ENCODE measurements at regions not wholly inside any gene's neighbourhood (a gene's known extent, or its start where the extent isn't known, plus 50 kb on each side); places are given as distances from the start of the nearest gene placed in this dataset.

- Histone ChIP-seq H3K4me1 (no peaks in the 10 kb centered on the region), H3K36me3 (replicated peaks in 1 of 2; ENCODE audit: insufficient read depth in 1 of 2, low read depth in 2 of 2) (no peaks in the 10 kb centered on the region), H3K27me3 (no peaks in the 10 kb centered on the region), H3K9me3 (no peaks in the 10 kb centered on the region), H3K27ac (no peak overlapping the region), H3K4me3 (no peak overlapping the region)
- 40 to 45% methylated on average over 3 of the region's 3 CpGs for WGBS, 2 donors
- ATAC-seq, result no peak
- DNase-seq, result no peak
- TF ChIP-seq CTCF (IDR thresholded peaks at IDR 0.05), result no peak
- intact Hi-C loops (cut with DNase I), result no loop called here
Observed at GRCh38 chr15:99845009-99845408, 111.8 kb upstream of the LYSMD4 start.

DNA sequence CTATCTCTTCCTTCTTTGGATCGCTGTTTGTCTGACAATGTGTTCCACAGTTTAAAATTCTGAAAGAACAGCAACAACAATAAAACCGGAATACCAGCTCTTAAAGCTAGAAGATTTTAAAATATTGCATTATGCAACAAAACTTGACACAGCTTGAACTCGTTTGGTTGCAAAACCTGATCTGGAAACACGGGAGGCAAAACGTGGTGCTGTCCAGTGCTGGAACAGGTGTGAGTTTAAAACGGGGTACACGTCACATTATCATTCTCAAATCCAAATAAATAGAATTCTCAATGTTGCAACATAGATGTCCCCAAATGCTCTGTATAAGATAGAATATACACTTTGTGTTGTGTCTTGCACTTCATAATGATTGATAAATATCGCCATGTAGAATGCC lies 110.9 kb upstream of the LYSMD4 start:
- 43 to 53% methylated on average over 8 of the region's 8 CpGs for WGBS, 2 donors
- Histone ChIP-seq H3K4me3 (no peak overlapping the region), H3K4me1 (no peaks in the 10 kb centered on the region), H3K27ac (no peak overlapping the region), H3K27me3 (no peaks in the 10 kb centered on the region), H3K9me3 (no peaks in the 10 kb centered on the region), H3K36me3 (replicated peaks in 1 of 2; ENCODE audit: insufficient read depth in 1 of 2, low read depth in 2 of 2) (no peaks in the 10 kb centered on the region)
- TF ChIP-seq CTCF (IDR thresholded peaks at IDR 0.05) (no peak), POLR2A (IDR thresholded peaks at IDR 0.05) (no peak)
- DNase-seq (no peak), ATAC-seq (no peak)
- intact Hi-C loops (cut with DNase I), result no loop called here

DNA sequence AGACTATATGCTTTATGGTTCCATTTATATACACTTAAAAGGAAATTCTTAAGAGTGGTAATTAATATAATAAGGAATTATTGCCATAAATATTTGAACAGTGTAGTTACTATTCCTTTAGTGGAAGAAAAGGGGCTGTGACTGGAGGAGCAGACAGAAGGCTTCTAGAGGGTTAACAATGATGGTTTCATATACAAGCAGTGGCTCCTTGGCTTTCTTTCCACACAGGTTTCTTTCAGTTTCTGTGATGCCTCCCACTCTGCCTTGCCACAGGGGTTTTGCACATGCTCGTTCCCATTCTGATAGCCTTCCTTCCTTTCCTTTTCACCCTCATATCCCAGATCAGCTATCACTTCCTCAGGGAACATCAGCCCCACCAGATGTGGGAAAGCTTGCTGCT lies 108.8 kb upstream of the LYSMD4 start:
- no peaks in the 10 kb centered on the region for H3K4me1 ChIP-seq
- H3K27ac ChIP-seq, result no peak overlapping the region
- no peak for ATAC-seq
- no peaks in the 10 kb centered on the region for H3K27me3 ChIP-seq
- no peaks in the 10 kb centered on the region for H3K36me3 ChIP-seq (replicated peaks in 1 of 2; ENCODE audit: insufficient read depth in 1 of 2, low read depth in 2 of 2)
- no peak overlapping the region for H3K4me3 ChIP-seq
- no peaks in the 10 kb centered on the region for H3K9me3 ChIP-seq
- WGBS, 2 donors, result 55 to 70% methylated on average over 1 of the region's 1 CpG
- TF ChIP-seq CTCF (IDR thresholded peaks at IDR 0.05), result no peak
- no peak for TF ChIP-seq POLR2A (IDR thresholded peaks at IDR 0.05)
- intact Hi-C loops (cut with DNase I), result no loop called here
- no peak for DNase-seq

DNA sequence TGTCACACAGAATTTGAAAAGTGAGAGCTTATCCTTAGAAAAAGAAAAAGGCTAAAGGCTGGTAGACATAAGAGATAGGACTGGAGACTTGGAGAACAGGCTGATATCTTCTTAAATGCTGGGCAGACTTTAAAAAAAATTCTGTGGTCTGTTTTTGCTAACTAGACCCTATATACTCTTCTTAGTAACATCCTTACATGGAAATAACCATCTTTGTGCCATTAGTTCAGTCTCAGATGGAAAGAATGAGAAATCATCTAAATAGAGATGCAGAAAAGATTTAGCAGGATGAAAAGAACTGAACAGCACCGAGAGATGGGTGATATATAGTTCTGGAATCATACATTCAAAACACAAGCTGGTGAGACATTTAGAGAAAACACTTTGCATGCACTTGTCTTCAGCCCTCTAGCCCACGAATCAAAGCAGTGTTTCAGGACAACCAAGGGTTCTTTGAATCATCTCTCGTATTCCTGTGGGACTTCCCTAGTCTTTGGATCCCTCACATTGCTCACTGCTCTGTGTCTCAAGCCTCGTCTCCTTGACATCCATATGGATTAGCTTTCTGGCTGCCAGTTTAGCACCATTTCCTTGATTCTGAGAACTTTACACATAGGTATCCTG lies 93.0 kb upstream of the LYSMD4 start:
- H3K27ac ChIP-seq, result no peak overlapping the region
- DNase-seq (no peak), ATAC-seq (no peak)
- intact Hi-C loops (cut with DNase I), result no loop called here
- TF ChIP-seq POLR2A (IDR thresholded peaks at IDR 0.05), result no peak
- TF ChIP-seq CTCF (IDR thresholded peaks at IDR 0.05), result no peak
- no peaks in the 10 kb centered on the region for H3K36me3 ChIP-seq (replicated peaks in 1 of 2; ENCODE audit: insufficient read depth in 1 of 2, low read depth in 2 of 2)
- H3K4me3 ChIP-seq, result no peak overlapping the region
- no peaks in the 10 kb centered on the region for H3K9me3 ChIP-seq
- 75 to 77% methylated on average over 4 of the region's 4 CpGs for WGBS, 2 donors
- H3K27me3 ChIP-seq, result no peaks in the 10 kb centered on the region
- H3K4me1 ChIP-seq, result no peaks in the 10 kb centered on the region

- Histone ChIP-seq H3K27me3 (no peaks in the 10 kb centered on the region), H3K9me3 (no peaks in the 10 kb centered on the region), H3K36me3 (replicated peaks in 1 of 2; ENCODE audit: insufficient read depth in 1 of 2, low read depth in 2 of 2) (no peaks in the 10 kb centered on the region), H3K4me3 (no peak overlapping the region), H3K4me1 (no peaks in the 10 kb centered on the region), H3K27ac (no peak overlapping the region)
- ATAC-seq (no peak), DNase-seq (no peak)
- intact Hi-C loops (cut with DNase I), result no loop called here
- WGBS, 2 donors, result 77 to 79% methylated on average over 5 of the region's 5 CpGs
- TF ChIP-seq POLR2A (IDR thresholded peaks at IDR 0.05) (no peak), CTCF (IDR thresholded peaks at IDR 0.05) (no peak)
Observed at GRCh38 chr15:99823346-99823745, 90.1 kb upstream of the LYSMD4 start.

All from body of pancreas (tissue), 4 donors.